ENCODE measurements at regions not wholly inside any gene's neighbourhood (a gene's known extent, or its start where the extent isn't known, plus 50 kb on each side); places are given as distances from the start of the nearest gene placed in this dataset.

DNA sequence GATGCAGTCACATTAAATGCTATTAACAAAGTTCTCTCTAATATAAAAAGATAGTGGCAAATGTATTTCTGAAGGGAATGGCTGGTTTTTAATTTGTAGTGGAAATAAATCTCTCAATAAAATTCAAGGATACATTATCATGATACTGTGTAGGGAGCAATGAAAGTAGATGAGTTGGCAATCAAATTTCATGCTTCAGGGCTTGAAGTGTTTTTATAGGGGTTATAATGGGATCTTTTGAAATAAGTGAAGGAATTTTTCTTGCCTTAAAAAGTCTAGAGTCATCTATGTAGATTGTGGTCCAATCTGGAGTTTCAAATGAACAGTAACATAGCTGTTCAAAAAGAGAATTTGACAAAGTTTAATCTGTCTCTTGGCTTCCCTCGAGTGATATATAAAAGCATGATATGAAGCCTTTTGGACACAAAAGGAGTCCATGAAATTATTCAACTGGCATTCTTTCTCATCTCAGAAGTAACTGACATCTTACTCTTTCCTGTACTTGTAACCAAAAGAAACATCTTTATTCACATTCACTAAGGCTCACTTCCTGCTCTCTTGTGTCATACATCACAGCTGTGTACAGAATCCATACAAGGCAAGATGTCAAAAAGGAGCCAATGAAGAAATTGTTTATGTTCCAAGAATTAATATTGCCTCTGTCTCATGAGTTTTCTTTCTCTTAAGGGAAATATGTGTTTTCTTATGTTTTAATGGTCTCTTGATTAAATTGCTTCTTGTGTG is 591.0 kb upstream of the GJE1 start:
- TF ChIP-seq CTCF (IDR thresholded peaks at IDR 0.05; ENCODE audit: low read length) = no peak
- no peak for TF ChIP-seq EZH2 (optimal IDR thresholded peaks at IDR 0.05; ENCODE audit: low read depth, low read length)
